ENCODE measurements at regions not wholly inside any gene's neighbourhood (a gene's known extent, or its start where the extent isn't known, plus 50 kb on each side); places are given as distances from the start of the nearest gene placed in this dataset.

- no peak for TF ChIP-seq CTCF (CRISPR knock-in tag; IDR thresholded peaks at IDR 0.05)
- no peak for TF ChIP-seq ZNF713 (CRISPR knock-in tag; IDR thresholded peaks at IDR 0.05)
- no peak for TF ChIP-seq POLR2G (IDR thresholded peaks at IDR 0.05; ENCODE audit: low read depth, low read length)
- no peak for TF ChIP-seq KDM1A (CRISPR knock-in tag; IDR thresholded peaks at IDR 0.05)
- TF ChIP-seq SAFB2 (CRISPR knock-in tag; IDR thresholded peaks at IDR 0.05; ENCODE audit: borderline replicate concordance, low read depth), result no peak
- TF ChIP-seq AFF4 (CRISPR knock-in tag; IDR thresholded peaks at IDR 0.05), result no peak
- TF ChIP-seq HNRNPLL (IDR thresholded peaks at IDR 0.05; ENCODE audit: low read depth, low read length, poor library complexity, severe bottlenecking), result no peak
- no peak for TF ChIP-seq SIN3B (IDR thresholded peaks at IDR 0.05; ENCODE audit: low read length)
- TF ChIP-seq ZHX1 (CRISPR knock-in tag; IDR thresholded peaks at IDR 0.05; ENCODE audit: low read depth), result no peak
- TF ChIP-seq PATZ1 (CRISPR knock-in tag; IDR thresholded peaks at IDR 0.05), result no peak
- no peak for TF ChIP-seq GZF1 (CRISPR knock-in tag; IDR thresholded peaks at IDR 0.05)
- no peak for TF ChIP-seq REST (IDR thresholded peaks at IDR 0.05; ENCODE audit: borderline replicate concordance in 1 of 2, low read depth in 1 of 2, low read length in 2 of 2)
- TF ChIP-seq ZSCAN20 (CRISPR knock-in tag; IDR thresholded peaks at IDR 0.05; ENCODE audit: borderline replicate concordance), result no peak
These were observed 62.0 kb upstream of the PDE7B start for GRCh38 chr6:135789375-135790050.

All from HepG2 (cell line).